A673 (cell line): ENCODE measurements at regions not wholly inside any gene's neighbourhood (a gene's known extent, or its start where the extent isn't known, plus 50 kb on each side); places are given as distances from the start of the nearest gene placed in this dataset.

ENCODE experiments used
- BruUV-seq: library from RNA; stranded (reverse); fragments of 400-500 nt; replicated peaks from 2 replicates; lab custom pipeline; 2021; lab: Mats Ljungman, UMichigan
- CTCF ChIA-PET: fragments of 300-600 bp; sonication (Branson Sonifier 250); formaldehyde crosslinking; loops from one replicate; lab custom pipeline; 2022; ENCODE audit warnings: antibody characterized with exemption; lab: Charles Lee
- POLR2A ChIA-PET: fragments of 300-600 bp; sonication (Branson Sonifier 250); formaldehyde crosslinking; loops from one replicate; lab custom pipeline; 2022; ENCODE audit warnings: antibody characterized with exemption; ENCODE audit not compliant: low non-redundant PET; lab: Charles Lee
- DNase-seq: peaks from one replicate; pipeline ENCODE4 v3.0.0-alpha.2; 2015; ENCODE audit warnings: low spot score
- H3K27ac ChIP-seq: fragments of 200-600 bp; sonication (generic); 2 replicates; pipeline ENCODE4 v1.5.1; 2016; ENCODE audit warnings: mixed run types, low read depth, mild to moderate bottlenecking, mixed read lengths, antibody characterized with exemption, low read length; ENCODE audit not compliant: poor library complexity, severe bottlenecking
- H3K27me3 ChIP-seq: fragments of 200-600 bp; sonication (generic); replicated peaks from 2 replicates; pipeline ENCODE4 v1.6.1; 2017; ENCODE audit warnings: mixed run types, low read depth, mild to moderate bottlenecking, mixed read lengths, antibody characterized with exemption, low read length; ENCODE audit not compliant: insufficient read depth, poor library complexity
- H3K36me3 ChIP-seq: fragments of 200-600 bp; sonication (generic); 2 replicates; pipeline ENCODE4 v1.6.1; 2016; ENCODE audit warnings: mixed run types, mild to moderate bottlenecking, mixed read lengths, antibody characterized with exemption, low read length; ENCODE audit not compliant: insufficient read depth, poor library complexity, severe bottlenecking
- H3K4me1 ChIP-seq: fragments of 200-600 bp; sonication (generic); 2 replicates; pipeline ENCODE4 v1.6.1; 2017; ENCODE audit warnings: mixed run types, mild to moderate bottlenecking, mixed read lengths, antibody characterized with exemption, low read length; ENCODE audit not compliant: insufficient read depth, poor library complexity, severe bottlenecking
- H3K4me3 ChIP-seq: fragments of 200-600 bp; sonication (generic); 2 replicates; pipeline ENCODE4 v1.5.1; 2016; ENCODE audit warnings: low read depth, mixed run types, mild to moderate bottlenecking, mixed read lengths, low read length; ENCODE audit not compliant: poor library complexity, severe bottlenecking
- H3K9me3 ChIP-seq: fragments of 200-600 bp; sonication (generic); 2 replicates; pipeline ENCODE4 v1.6.1; 2016; ENCODE audit warnings: mixed run types, low read depth, mild to moderate bottlenecking, mixed read lengths, antibody characterized with exemption, low read length; ENCODE audit not compliant: poor library complexity, severe bottlenecking
- CTCF ChIP-seq: fragments of 300-800, 200-600 bp; sonication (generic); conservative IDR thresholded peaks from 2 replicates; pipeline ENCODE4 v1.5.1; 2017; ENCODE audit warnings: low read depth, mild to moderate bottlenecking, antibody characterized with exemption, low read length, moderate library complexity, mixed read lengths
- EZH2 ChIP-seq: fragments of 200-600 bp; sonication (generic); IDR thresholded peaks from 2 replicates; pipeline ENCODE4 v1.6.1; 2017; ENCODE audit warnings: borderline replicate concordance, low read depth, mild to moderate bottlenecking, mixed read lengths, antibody characterized with exemption, low read length; ENCODE audit not compliant: poor library complexity, severe bottlenecking
- intact Hi-C: fragments of 100-400 bp; cut with micrococcal nuclease; formaldehyde crosslinking; loops from one replicate; pipeline ENCODE4 v1.10.0; 2022; ENCODE audit not compliant: unreplicated experiment

GRCh38 chr4:156190615-156191014 lies 236.9 kb upstream of the CTSO start:
- DNase-seq = no peak
- no peaks in the 10 kb centered on the region for H3K9me3 ChIP-seq
- intact Hi-C loops = loop anchor here (10.0 kb wide), 1 partner anchor 1046 kb away; no protein-coding TSS in a partner anchor

GRCh38 chr4:156188596-156188995 lies 234.9 kb upstream of the CTSO start:
- Histone ChIP-seq H3K4me1 (no peaks in the 10 kb centered on the region), H3K27me3 (no peaks in the 10 kb centered on the region), H3K9me3 (no peaks in the 10 kb centered on the region), H3K27ac (no peak overlapping the region), H3K36me3 (no peaks in the 10 kb centered on the region), H3K4me3 (no peak overlapping the region)
- ChIA-PET CTCF (no interaction called here), POLR2A (no interaction called here)
- no TSS peak for BruUV-seq
- TF ChIP-seq EZH2 (no peak), CTCF (no peak)
- intact Hi-C loops = no loop called here
- DNase-seq = no peak

More at GRCh38 chr4:156190615-156191014, 236.9 kb upstream of the CTSO start:
- Histone ChIP-seq H3K4me3 (no peak overlapping the region), H3K27me3 (no peaks in the 10 kb centered on the region), H3K27ac (no peak overlapping the region), H3K4me1 (peaks cover 5% of the 10 kb centered on the region), H3K36me3 (no peaks in the 10 kb centered on the region)
- BruUV-seq = no TSS peak
- ChIA-PET POLR2A (no interaction called here), CTCF (no interaction called here)
- no peak for TF ChIP-seq CTCF
- TF ChIP-seq EZH2 = no peak

GRCh38 chr4:156186111-156186510 lies 232.4 kb upstream of the CTSO start:
- H3K27ac ChIP-seq = no peak overlapping the region
- ChIA-PET POLR2A (no interaction called here), CTCF (no interaction called here)
- H3K4me1 ChIP-seq = no peaks in the 10 kb centered on the region
- H3K4me3 ChIP-seq = no peak overlapping the region
- BruUV-seq = no TSS peak
- no peak for DNase-seq
- TF ChIP-seq EZH2 (no peak), CTCF (no peak)
- H3K27me3 ChIP-seq = no peaks in the 10 kb centered on the region
- H3K36me3 ChIP-seq = no peaks in the 10 kb centered on the region
- intact Hi-C loops = no loop called here
- H3K9me3 ChIP-seq = no peaks in the 10 kb centered on the region
